ENCODE measurements at regions not wholly inside any gene's neighbourhood (a gene's known extent, or its start where the extent isn't known, plus 50 kb on each side); places are given as distances from the start of the nearest gene placed in this dataset.
"Not testable (repeated sequence)": the region's sequence is repeated elsewhere in the genome, so short reads cannot be mapped to it uniquely, and the experiment has no call there.

DNA sequence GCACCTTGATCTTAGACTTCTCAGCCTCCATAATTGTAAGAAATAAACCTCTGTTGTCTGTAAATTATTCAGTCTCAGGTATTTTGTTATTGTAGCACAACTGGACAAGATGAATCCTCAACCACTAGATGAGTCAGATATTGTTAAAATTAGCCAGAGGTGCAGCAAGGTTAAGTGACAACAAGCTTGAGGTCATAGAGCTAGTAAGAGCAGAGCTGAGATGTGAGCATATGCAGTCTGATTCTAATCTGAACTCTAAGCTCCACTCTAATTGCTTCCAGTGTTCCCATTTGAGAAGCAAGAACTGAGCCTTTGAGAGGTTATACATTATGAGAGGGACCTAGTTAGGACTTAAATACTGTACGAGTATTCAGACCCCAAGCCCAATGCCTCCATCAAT lies 93.1 kb downstream of the FZD1 start:
- FAIRE-seq (no peak), DNase-seq (ENCODE audit: insufficient read length) (no peak)
- TF ChIP-seq POLR2A (IDR thresholded peaks at IDR 0.05; ENCODE audit: low read depth, low read length) (no peak), POLR2AphosphoS5 (IDR thresholded peaks at IDR 0.05; ENCODE audit: low read depth, low read length) (no peak), TAF1 (IDR thresholded peaks at IDR 0.05; ENCODE audit: borderline replicate concordance, low read depth, low read length) (no peak)

DNA sequence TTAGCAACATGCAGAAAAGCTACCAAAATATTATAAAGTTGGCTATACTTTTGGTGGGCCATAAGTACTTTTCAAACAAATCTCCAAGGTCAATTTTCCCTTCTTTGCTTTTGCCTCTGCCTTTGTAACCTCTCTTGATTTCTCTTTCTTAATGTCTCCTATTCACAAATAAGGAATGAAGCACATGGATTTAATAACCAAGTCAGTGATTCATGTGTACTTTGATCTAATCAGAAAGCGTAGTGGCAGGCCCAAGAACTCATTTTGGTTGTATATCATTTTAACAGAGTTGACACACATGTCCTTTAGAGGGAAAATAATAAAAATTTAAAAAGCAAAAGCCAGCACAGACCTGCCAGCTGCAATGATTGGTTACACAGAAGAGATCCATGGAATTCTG lies 93.7 kb downstream of the FZD1 start:
- no peak for TF ChIP-seq TAF1 (IDR thresholded peaks at IDR 0.05; ENCODE audit: borderline replicate concordance, low read depth, low read length)
- no peak for TF ChIP-seq POLR2AphosphoS5 (IDR thresholded peaks at IDR 0.05; ENCODE audit: low read depth, low read length)
- TF ChIP-seq POLR2A (IDR thresholded peaks at IDR 0.05; ENCODE audit: low read depth, low read length): no peak
- FAIRE-seq (no peak), DNase-seq (ENCODE audit: insufficient read length) (no peak)

DNA sequence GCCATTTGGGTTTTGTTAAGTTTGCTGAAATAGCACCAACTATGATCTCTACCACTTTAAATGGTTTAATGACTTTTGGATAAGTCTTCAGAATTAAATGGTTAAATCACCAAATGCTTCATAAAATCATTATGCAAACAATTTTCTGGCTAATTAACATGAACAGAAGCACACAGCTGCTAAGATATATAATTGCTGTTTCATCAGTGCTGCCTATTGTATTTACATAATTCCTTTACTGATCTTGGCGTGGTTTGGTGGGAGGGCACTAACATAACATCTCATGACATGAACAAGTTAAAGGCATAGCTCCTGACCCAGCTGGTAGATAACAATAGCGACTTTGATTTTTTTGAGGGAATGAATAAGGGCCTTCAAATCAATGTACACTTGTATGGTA lies 94.1 kb downstream of the FZD1 start:
- DNase-seq (ENCODE audit: insufficient read length) (no peak), FAIRE-seq (no peak)
- TF ChIP-seq POLR2A (IDR thresholded peaks at IDR 0.05; ENCODE audit: low read depth, low read length): no peak

DNA sequence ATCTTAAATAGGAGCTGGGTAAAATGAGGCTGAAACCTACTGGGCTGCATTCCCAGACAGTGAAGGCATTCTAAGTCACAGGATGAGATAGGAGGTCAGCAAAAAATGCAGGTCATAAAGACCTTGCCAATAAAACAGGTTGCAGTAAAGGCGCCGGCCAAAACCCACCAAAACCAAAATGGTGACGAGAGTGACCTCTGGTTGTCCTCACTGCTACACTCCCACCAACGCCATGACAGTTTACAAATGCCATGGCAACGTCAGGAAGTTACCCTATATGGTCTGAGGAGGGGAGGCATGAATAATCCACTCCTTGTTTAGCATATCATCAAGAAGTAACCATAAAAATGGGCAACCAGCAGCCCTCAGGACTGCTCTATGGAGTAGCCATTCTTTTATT lies 100.9 kb downstream of the FZD1 start:
- FAIRE-seq; DNase-seq (ENCODE audit: insufficient read length): not testable (repeated sequence)

DNA sequence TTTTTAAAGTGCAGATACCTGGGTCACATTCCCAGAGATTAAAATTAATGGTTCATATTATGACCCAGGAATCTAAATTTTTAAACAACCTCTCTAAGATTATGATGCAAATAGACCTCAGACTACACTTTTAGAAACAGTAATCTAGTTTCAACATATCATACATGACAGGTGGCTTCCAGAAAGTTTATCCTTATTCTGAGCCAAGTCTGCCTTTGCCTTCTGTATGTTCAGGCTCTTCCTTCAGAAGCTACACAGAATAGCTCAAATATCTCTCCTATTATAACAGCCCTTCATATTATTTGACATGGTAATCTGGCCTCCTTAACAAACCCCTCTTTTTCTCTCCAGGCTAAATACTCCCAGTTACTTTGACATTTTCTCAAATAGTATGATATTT lies 101.9 kb downstream of the FZD1 start:
- no peak for TF ChIP-seq POLR2A (IDR thresholded peaks at IDR 0.05; ENCODE audit: low read depth, low read length)
- FAIRE-seq: no peak
- DNase-seq (ENCODE audit: insufficient read length): no peak

DNA sequence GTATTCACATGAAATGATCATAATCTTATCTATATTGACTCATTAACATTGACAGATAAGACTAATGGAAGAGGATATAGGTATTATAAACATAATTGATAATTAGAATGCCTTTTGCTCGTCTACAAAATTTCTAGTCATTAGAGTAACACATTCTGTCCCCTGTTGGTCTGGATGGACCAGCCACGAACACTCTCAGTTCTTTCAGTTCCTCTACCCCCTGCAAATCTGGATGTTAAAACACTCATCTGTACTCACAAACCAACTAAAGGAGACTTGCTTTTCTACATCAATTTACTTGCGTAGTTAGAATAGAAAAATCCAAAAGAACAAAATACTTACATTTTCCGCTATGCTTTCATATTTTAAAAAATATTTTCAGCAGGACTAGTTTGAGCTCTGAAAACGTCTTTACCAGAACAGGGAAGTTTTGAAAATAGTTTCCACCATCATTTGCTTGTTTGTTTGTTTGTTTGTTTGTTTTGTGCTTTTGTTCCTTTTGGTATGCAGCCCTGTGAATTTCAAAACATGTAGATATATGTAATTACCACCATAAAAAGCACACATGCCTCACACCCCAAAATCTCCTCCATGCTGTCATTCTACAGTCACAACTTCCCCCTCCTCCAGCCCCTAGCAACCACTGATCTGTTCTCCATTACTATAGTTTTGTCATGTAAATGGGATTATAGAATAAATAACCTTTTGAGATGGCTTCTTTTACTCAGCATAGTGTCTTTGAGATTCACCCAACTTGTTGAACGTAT lies 103.8 kb downstream of the FZD1 start:
- no peak for TF ChIP-seq TAF1 (IDR thresholded peaks at IDR 0.05; ENCODE audit: borderline replicate concordance, low read depth, low read length)
- no peak for TF ChIP-seq POLR2AphosphoS5 (IDR thresholded peaks at IDR 0.05; ENCODE audit: low read depth, low read length)
- TF ChIP-seq POLR2A (IDR thresholded peaks at IDR 0.05; ENCODE audit: low read depth, low read length): no peak
- DNase-seq (ENCODE audit: insufficient read length): no peak
- FAIRE-seq: no peak

DNA sequence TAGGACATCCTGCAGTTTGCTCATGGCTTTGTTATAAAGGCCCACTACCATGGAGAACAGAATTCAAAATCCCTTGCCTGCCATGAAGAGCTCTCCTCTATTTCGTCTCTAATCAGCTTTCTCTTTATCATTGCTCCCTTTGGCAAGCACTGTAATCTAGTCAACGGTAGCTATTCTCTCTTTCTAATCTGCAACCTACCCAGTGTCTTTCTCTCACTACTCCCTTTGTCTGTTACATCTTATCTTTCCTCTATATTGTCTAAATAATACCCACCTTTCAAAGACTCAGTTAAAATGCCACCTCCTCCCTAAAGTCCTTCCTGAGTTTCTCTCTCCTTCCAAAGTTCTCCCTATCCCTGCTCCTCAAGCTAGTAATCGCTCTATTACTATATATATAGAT lies 108.1 kb downstream of the FZD1 start:
- TF ChIP-seq TAF1 (IDR thresholded peaks at IDR 0.05; ENCODE audit: borderline replicate concordance, low read depth, low read length): no peak
- TF ChIP-seq POLR2A (IDR thresholded peaks at IDR 0.05; ENCODE audit: low read depth, low read length): no peak
- TF ChIP-seq POLR2AphosphoS5 (IDR thresholded peaks at IDR 0.05; ENCODE audit: low read depth, low read length): no peak
- FAIRE-seq (no peak), DNase-seq (ENCODE audit: insufficient read length) (no peak)

DNA sequence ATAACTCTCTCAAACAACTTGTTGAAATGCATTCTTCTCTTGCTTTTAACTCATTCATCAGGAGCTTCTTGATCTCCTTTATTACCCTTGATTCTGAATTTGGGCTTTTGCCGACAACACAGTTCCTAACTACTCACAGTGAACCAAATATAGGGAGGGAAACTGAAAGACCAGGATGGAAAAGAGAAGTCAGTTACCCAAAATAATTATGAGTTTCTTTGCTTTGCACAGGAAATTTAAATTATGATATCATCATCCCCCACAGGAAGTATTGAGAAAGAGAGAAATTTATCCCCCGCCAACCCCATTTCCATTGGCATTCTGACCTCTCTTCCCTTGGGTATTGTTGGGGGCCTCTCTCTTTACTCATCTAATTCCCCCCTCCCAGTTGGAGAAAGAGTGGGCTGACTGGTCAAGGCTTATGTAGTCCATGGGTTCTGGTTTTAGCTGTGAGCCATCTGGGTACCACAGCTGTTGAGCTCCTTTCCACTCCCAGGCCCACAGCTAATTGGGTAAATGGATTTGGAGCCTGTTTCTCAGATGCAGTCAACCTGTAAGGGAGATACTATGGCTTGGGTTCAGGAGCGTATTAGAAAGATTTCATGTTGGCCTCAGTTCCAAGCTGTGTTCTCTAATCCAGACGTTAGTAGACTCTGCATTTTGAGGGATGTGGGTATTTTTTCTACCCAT lies 109.0 kb downstream of the FZD1 start:
- TF ChIP-seq POLR2A (IDR thresholded peaks at IDR 0.05; ENCODE audit: low read depth, low read length) (no peak), TAF1 (IDR thresholded peaks at IDR 0.05; ENCODE audit: borderline replicate concordance, low read depth, low read length) (no peak), POLR2AphosphoS5 (IDR thresholded peaks at IDR 0.05; ENCODE audit: low read depth, low read length) (no peak)
- FAIRE-seq (no peak), DNase-seq (ENCODE audit: insufficient read length) (no peak)

DNA sequence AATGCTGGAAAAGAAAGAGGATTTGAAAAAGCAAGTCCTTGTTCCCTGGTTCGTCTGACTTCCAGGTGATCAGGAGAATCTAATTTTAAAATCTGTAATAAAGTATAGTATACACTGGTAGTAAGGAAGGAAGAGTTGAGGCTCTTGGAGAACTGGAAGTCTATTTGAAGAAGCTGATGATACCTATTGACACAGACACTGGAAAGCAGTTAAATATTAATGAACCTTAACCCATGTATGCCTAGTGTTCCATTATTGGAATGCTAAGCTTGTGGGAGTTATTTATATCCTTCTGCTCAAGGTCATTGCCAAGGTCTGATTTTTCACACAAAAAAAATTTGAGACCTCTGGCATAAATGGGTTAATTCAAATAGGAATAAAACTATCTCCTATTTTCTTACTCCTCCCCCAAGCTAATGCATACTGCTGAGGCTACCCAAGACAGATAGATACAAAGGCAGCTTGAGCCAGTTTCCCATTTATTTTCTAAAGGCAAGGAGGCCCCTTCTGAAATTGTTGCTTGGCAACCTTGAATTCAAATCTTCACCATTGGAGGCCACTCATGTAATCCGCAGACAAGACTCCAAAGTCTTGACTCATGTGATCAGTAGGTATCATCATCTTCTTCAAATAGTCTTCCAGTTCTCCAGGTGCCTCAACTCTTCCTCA lies 110.2 kb downstream of the FZD1 start:
- FAIRE-seq: no peak
- TF ChIP-seq POLR2AphosphoS5 (IDR thresholded peaks at IDR 0.05; ENCODE audit: low read depth, low read length) (no peak), POLR2A (IDR thresholded peaks at IDR 0.05; ENCODE audit: low read depth, low read length) (no peak), TAF1 (IDR thresholded peaks at IDR 0.05; ENCODE audit: borderline replicate concordance, low read depth, low read length) (no peak)
- no peak for DNase-seq (ENCODE audit: insufficient read length)

DNA sequence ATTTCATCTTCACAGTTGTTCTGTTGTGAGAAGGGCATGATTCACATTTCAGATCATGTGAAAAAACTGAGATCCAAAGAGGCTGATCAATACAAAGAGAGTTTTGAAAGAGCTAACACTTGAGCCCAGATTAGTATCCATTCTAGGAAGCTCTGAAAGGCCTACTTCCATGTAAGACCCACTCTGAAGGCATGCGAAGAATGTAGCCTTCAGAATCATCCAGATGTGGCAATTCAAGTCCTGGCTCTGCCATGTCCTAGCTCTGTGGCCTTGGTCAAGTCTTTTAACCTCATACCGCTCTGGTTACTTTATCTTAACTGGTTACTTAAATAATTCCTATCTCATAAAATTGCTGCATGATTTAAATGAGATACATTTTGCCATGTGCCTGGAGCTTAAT lies 111.1 kb downstream of the FZD1 start:
- TF ChIP-seq POLR2A (IDR thresholded peaks at IDR 0.05; ENCODE audit: low read depth, low read length): no peak
- no peak for TF ChIP-seq POLR2AphosphoS5 (IDR thresholded peaks at IDR 0.05; ENCODE audit: low read depth, low read length)
- TF ChIP-seq TAF1 (IDR thresholded peaks at IDR 0.05; ENCODE audit: borderline replicate concordance, low read depth, low read length): no peak
- DNase-seq (ENCODE audit: insufficient read length) (no peak), FAIRE-seq (no peak)

DNA sequence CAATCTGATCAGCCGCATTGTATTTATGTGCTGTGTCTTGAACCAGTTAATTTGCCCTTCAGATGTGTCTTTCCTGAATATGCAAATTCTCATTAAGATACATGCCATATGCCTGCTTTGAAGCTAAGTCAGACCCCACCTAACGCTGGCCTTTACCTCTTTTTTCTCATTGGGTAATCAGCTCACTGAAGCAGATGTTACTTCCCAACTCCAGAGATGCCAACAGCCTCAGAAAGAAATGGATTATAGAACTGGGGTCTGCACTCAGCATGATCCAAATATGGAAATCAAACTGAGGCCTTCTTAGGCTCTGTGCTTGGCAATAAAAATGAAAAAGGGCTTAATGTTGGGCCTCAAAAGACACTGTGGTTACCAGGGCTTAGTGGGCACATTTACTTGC lies 113.9 kb downstream of the FZD1 start:
- FAIRE-seq: no peak
- no peak for DNase-seq (ENCODE audit: insufficient read length)
- TF ChIP-seq POLR2AphosphoS5 (IDR thresholded peaks at IDR 0.05; ENCODE audit: low read depth, low read length) (no peak), TAF1 (IDR thresholded peaks at IDR 0.05; ENCODE audit: borderline replicate concordance, low read depth, low read length) (no peak), POLR2A (IDR thresholded peaks at IDR 0.05; ENCODE audit: low read depth, low read length) (no peak)

DNA sequence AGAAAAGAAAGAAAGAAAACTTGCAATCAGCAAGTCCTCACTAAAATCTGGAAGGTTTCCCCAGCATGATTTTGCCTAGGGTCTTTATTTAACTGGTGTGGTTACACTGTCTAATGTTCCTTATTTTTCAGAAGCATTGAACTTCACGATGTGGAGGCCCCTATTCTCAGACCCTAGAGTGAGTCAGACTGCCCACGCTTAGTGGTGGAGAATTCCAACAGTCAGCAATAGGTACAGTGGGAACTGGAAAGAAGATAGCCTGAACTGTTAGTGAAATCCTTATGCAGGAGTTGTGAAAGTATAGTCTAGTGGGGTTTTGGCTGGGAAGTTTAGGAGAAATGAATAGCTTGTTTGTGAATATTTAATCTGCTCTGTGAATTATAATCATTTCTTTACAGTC lies 115.0 kb downstream of the FZD1 start:
- TF ChIP-seq POLR2A (IDR thresholded peaks at IDR 0.05; ENCODE audit: low read depth, low read length) (no peak), POLR2AphosphoS5 (IDR thresholded peaks at IDR 0.05; ENCODE audit: low read depth, low read length) (no peak), TAF1 (IDR thresholded peaks at IDR 0.05; ENCODE audit: borderline replicate concordance, low read depth, low read length) (no peak)
- DNase-seq (ENCODE audit: insufficient read length) (no peak), FAIRE-seq (no peak)

Data from GM12892 (cell line).